Heart left ventricle (tissue), 16 donors: ENCODE measurements at regions not wholly inside any gene's neighbourhood (a gene's known extent, or its start where the extent isn't known, plus 50 kb on each side); places are given as distances from the start of the nearest gene placed in this dataset.
A peak's percentile ranks its signal among the peaks of the same experiment; 100 is the strongest.

Experiments used
- ATAC-seq, 4 donors: fragments of 200-7000 bp; cut with Tn5 transposase; one replicate each; pipeline ENCODE4 v1.9.1; 2020 to 2022; ENCODE audit warnings: moderate library complexity in 4 of 4, mild to moderate bottlenecking in 3 of 4, moderate number of reproducible peaks in 1 of 4
- DNase-seq, 5 donors: peaks; one replicate each; pipeline ENCODE4 v3.0.0-alpha.2; 2020
- H3K27ac ChIP-seq, 12 donors: fragments of 200-600 bp; sonication (generic) in 4 of 12; one replicate each; pipeline versions ENCODE4 v1.5.0 to v1.8.0; 2016 to 2022; ENCODE audit warnings: mild to moderate bottlenecking in 2 of 12
- H3K27me3 ChIP-seq, 9 donors: fragments of 200-600 bp; sonication (generic) in 2 of 9; one replicate each; pipeline versions ENCODE4 v1.5.1 to v1.8.0; 2016 to 2022; ENCODE audit warnings: mild to moderate bottlenecking in 3 of 9
- H3K36me3 ChIP-seq, 9 donors: fragments of 200-600 bp; sonication (generic) in 2 of 9; one replicate each; pipeline versions ENCODE4 v1.5.0 to v1.8.0; 2018 to 2022; ENCODE audit warnings: mild to moderate bottlenecking in 2 of 9
- H3K4me1 ChIP-seq, 12 donors: fragments of 200-600 bp; sonication (generic) in 4 of 12; one replicate each; pipeline versions ENCODE4 v1.5.0 to v1.8.0; 2016 to 2022; ENCODE audit warnings: mild to moderate bottlenecking in 3 of 12
- H3K4me3 ChIP-seq, 12 donors: fragments of 200-600 bp; sonication (generic) in 4 of 12; one replicate each; pipeline versions ENCODE4 v1.5.0 to v1.8.0; 2017 to 2022; ENCODE audit warnings: mild to moderate bottlenecking in 9 of 12, moderate library complexity in 4 of 12
- H3K9me3 ChIP-seq, 12 donors: fragments of 200-600 bp; sonication (generic) in 4 of 12; one replicate each; pipeline versions ENCODE4 v1.5.0 to v1.8.0; 2016 to 2022; ENCODE audit warnings: mild to moderate bottlenecking in 1 of 12
- CTCF ChIP-seq, 12 donors: fragments of 200-600 bp; sonication (generic) in 4 of 12; IDR thresholded peaks; one replicate each; pipeline versions ENCODE4 v1.5.0 to v1.8.0; 2018 to 2022; ENCODE audit warnings: antibody characterized with exemption in 12 of 12, mild to moderate bottlenecking in 5 of 12
- POLR2A ChIP-seq, 2 donors: fragments of 450-650 bp; IDR thresholded peaks; one replicate each; pipeline ENCODE4 v1.6.1; 2017; ENCODE audit warnings: antibody characterized with exemption in 2 of 2, mild to moderate bottlenecking in 2 of 2, moderate library complexity in 2 of 2
- WGBS, 4 donors: extraction: QIAGEN DNeasy Blood & Tissue Kit in 2 of 4; methylation state at CpG; one replicate each; pipeline versions ENCODE4 v1.1.5 to v1.1.7; 2013 to 2018; 5-methylcytosine and 5-hydroxymethylcytosine counted together
- intact Hi-C, 10 donors: fragments of 100-400 bp; cut with DNase I; formaldehyde crosslinking; loops; one replicate each; pipeline versions ENCODE4 v1.11.1 to v1.14.2; 2022
- donor health status: ischemic (EF 13 %, LVEDD 7.1; RV severe dilation, severe dysfunction).
- donor health status: healthy with polysubstance abuse.
- donor health status: DM: no; HTN: yes; CAD: no.
- donor health status: DM: no; HTN: no; CAD: no.
- donor health status: ischemic (EF 25% LVEDD 6.9; RV normal size, moderate dysfunction).
- donor health status: ischemic (EF 25% LVEDD 5.7; RV mildly dilated, moderate dysfunction).
- donor health status: healthy.
- donor health status: DM: yes; HTN: yes; CAD: no.
- donor health status: ischemic (EF 35%, LVEDD 5.7; RV mildly dilated, moderate dysfunction).
- donor health status: nonischemic (EF 11% LVEDD 7.7; RV severe dilation, severe dysfunction).
- donor health status: DM: yes; HTN: yes; CAD: no.
- donor health status: PGD.
- donor health status: ischemic (EF 29% LVEDD 5.4; RV normal size, mild dysfunction).
- donor health status: nonischemic (EF 23%, LVEDD 6.1; RV moderate dilation, normal function).

- WGBS, 4 donors = 89 to 96% (median 90%) methylated on average over 6 of the region's 6 CpGs
- DNase-seq = no peak
- intact Hi-C loops = loop anchor here in 1 of 10 donors (10.0 kb wide), 1 partner anchor 61 kb away; no protein-coding TSS in a partner anchor
- no peaks in the 10 kb centered on the region for H3K36me3 ChIP-seq
- H3K27ac ChIP-seq = no peak overlapping the region
- H3K27me3 ChIP-seq = no peaks in the 10 kb centered on the region
- H3K9me3 ChIP-seq = no peaks in the 10 kb centered on the region
- no peak for TF ChIP-seq POLR2A (IDR thresholded peaks at IDR 0.05)
- no peak for TF ChIP-seq CTCF (IDR thresholded peaks at IDR 0.05)
- no peak for ATAC-seq
- H3K4me3 ChIP-seq = no peak overlapping the region
- H3K4me1 ChIP-seq = peaks cover 0 to 6% (median 0%) of the 10 kb centered on the region in 12 donors
Observed at GRCh38 chr9:23615569-23615968, 210.5 kb downstream of the ELAVL2 start.

DNA sequence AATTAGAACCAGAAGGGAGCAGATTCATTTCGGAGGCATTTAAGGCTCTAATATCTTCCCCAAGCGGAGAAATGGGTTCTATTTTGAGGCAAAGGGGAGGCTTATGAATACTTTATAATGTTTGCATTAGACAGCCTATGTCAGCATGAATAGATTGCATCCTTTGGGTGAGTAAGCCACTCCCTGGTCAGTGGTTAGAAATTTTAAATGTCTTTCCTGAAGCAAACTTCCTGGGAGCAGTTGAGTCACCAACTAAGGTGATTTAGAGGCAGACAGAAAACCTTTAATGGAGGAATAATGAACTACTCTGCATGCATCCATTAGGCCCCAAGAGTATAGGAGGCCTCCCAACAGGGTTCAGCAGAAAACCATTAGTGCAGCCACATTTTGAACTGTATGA is 204.9 kb downstream of the ELAVL2 start:
- intact Hi-C loops = no loop called here
- Histone ChIP-seq H3K27ac (peak overlapping the region in 6 of 12 donors; percentile 14 to 58 (median 51)), H3K4me1 (peaks cover 0 to 6% (median 0%) of the 10 kb centered on the region in 12 donors), H3K36me3 (no peaks in the 10 kb centered on the region), H3K27me3 (no peaks in the 10 kb centered on the region), H3K4me3 (no peak overlapping the region), H3K9me3 (no peaks in the 10 kb centered on the region)
- WGBS, 4 donors = 85 to 92% (median 91%) methylated on average over 2 of the region's 2 CpGs
- no peak for DNase-seq
- TF ChIP-seq POLR2A (IDR thresholded peaks at IDR 0.05) (no peak), CTCF (IDR thresholded peaks at IDR 0.05) (no peak)
- no peak for ATAC-seq

DNA sequence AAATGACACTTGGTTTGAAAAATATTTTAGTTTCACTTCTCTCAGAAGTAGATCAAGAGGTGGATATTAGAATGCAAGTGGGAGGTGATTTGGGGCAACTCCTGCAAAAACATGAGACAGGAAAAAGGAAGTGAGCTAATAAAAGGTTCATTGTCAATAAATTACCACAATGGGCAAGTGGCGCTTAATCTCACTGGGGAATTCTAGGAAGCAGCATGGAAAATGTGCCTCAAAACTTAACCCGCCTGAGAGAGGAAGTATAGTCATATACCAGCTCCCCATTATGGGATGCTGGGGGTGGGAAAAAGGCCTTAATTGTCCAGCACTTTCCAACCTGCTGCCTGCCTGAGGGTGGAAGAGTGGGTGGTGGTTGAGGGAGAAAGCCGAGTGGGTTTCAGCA is 204.1 kb downstream of the ELAVL2 start:
- DNase-seq = peak in 2 of 5 donors; percentile 30 to 35
- Histone ChIP-seq H3K4me1 (peaks cover 0 to 6% (median 0%) of the 10 kb centered on the region in 12 donors), H3K27me3 (no peaks in the 10 kb centered on the region), H3K4me3 (no peak overlapping the region), H3K9me3 (peaks cover 0 to 4% (median 0%) of the 10 kb centered on the region in 12 donors), H3K36me3 (no peaks in the 10 kb centered on the region), H3K27ac (peak overlapping the region in 9 of 12 donors; percentile 14 to 61 (median 52))
- peak in 3 of 4 donors; percentile 54 to 95 (median 64) for ATAC-seq
- intact Hi-C loops = no loop called here
- WGBS, 4 donors = 60 to 62% (median 60%) methylated on average over 3 of the region's 3 CpGs
- TF ChIP-seq CTCF (IDR thresholded peaks at IDR 0.05) (no peak), POLR2A (IDR thresholded peaks at IDR 0.05) (no peak)

GRCh38 chr9:23622396-23622795 is 203.6 kb downstream of the ELAVL2 start:
- Histone ChIP-seq H3K4me3 (no peak overlapping the region), H3K36me3 (no peaks in the 10 kb centered on the region), H3K27me3 (no peaks in the 10 kb centered on the region), H3K4me1 (peaks cover 0 to 6% (median 0%) of the 10 kb centered on the region in 12 donors), H3K9me3 (peaks cover 0 to 4% (median 0%) of the 10 kb centered on the region in 12 donors), H3K27ac (peak overlapping the region in 8 of 12 donors; percentile 14 to 61 (median 41))
- ATAC-seq (no peak), DNase-seq (no peak)
- WGBS, 4 donors = 85 to 91% (median 88%) methylated on average over 4 of the region's 4 CpGs
- no peak for TF ChIP-seq CTCF (IDR thresholded peaks at IDR 0.05)
- TF ChIP-seq POLR2A (IDR thresholded peaks at IDR 0.05) = no peak
- intact Hi-C loops = no loop called here
